NCI-H2196 (cell line): ENCODE measurements at regions not wholly inside any gene's neighbourhood (a gene's known extent, or its start where the extent isn't known, plus 50 kb on each side); places are given as distances from the start of the nearest gene placed in this dataset.
A peak's percentile ranks its signal among the peaks of the same experiment; 100 is the strongest.
"Not testable (repeated sequence)": the region's sequence is repeated elsewhere in the genome, so short reads cannot be mapped to it uniquely, and the experiment has no call there.

Experiments
- DNase-seq: peaks from one replicate; lab custom pipeline; 2025; ENCODE audit not compliant: unreplicated experiment; lab: John Stamatoyannopoulos, UW

DNA sequence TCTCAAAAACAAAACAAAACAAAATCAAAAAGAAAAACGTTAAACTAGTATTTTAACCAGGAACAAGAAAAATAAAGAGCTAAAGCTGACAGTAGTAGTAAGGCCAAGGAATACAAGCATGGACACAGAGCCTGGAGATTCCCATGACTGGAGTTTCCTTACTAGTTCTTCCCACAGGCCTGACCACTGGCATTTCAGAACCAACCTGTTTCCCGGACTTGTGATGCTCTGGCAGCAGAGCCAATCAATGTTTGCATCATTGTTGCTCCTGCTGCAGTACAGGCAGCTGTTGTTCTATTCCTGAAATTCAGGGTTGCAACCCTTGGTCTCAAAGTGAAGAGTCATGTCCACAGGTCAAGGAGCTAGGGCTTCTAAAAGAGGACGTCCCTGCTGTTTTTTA is 111.3 kb upstream of the WARS2 start:
- DNase-seq: no peak

DNA sequence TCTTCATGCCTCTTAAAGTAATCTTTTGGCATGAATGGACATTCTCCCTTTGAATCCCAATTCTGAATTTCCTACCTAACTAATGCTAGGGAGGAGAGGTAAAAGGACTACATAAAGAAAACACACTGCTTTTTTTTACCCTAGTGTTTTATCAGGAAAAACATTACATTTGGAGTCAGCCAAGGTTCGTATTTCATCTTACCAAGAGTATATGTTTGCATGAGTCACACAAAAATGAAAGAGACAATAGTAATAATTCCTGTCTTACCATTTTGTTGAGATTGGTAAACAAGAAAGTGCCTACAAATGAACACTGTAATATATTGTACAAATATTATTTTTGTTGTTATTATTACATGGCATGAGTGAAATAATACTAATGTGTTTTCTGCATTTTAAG is 112.9 kb upstream of the WARS2 start:
- DNase-seq: no peak

DNA sequence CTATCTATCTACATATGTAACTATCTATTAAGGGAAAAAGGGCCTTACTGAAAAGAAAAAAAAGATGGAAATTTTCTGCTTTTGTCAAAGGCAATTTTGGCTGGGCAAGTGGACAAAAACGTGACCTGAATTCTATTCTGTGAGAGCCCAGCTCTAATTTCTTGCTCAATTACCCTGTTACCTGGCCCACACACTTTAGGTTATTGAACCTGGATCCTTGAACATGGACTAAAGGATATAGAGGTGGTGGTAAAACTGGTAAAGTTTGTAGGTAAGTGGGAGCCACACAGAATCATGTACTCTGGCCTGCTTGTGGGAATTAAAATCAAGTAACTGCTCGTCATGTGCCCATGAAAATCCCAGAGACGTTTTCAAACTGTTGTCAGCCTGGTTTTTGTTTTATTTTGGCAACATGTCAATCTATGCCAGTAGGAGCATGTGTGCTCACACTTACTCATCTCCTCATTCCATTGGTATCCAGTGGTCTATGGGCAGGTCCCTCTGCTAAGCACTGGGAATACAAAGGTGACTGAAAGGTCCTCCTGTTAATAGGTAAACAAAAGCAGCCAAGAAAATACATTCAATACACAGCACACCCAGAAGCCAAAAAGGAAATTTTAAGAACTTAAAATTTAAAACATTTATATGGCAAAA is 113.7 kb upstream of the WARS2 start:
- DNase-seq: no peak

DNA sequence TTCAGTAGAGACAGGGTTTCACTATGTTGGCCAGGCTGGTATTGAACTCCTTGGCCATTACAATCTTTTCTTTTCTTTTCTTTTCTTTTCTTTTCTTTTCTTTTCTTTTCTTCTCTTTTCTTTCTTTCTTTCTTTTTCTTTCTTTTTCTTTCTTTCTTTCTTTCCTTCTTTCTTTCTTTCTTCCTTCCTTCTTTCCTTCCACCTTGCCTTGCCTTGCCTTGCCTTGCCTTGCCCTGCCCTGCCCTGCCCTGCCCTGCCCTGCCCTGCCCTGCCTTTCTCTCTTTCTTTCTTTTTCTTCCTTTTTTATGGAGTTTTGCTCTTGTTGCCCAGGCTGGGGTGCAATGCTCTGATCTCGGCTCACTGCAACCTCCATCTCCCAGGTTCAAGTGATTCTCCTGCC is 112.5 kb upstream of the HAO2 start:
- DNase-seq: not testable (repeated sequence)

DNA sequence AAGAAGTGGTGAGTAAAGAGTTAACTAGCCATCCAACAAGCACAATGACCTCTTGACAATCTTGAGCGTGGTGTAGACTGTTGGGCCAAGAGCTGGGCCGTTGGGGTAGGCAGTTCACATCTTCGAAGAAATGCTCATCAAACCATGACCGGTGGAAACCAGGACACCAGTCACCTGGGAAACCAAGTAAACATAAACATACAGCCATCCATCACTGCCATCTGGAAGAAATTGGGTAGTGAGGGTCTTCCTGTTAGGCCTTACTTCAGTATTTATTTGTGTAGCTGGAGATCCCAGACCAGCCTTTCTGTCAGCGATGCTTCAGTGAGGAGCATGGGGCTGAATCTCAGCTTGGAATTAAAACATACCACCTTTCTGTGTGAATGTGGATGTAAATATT is 108.1 kb upstream of the HAO2 start:
- no peak for DNase-seq

DNA sequence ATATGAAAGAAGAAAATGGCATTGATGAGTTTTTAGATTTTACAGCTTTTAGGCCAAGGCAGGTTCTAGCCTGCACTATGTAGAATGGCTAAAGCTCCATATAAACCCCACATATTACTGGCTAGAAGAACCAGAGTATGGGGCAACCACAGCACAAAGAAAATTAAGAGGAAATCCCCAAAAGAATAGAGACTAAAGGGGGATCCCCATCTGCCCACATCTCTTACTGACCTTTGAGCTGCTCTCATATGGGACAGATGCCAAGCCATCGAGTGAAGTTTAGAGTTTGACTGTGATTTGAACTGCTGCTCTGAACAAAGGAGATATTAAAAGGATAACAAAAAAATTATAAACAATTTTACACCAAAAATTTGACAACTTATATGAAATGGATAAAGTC is 102.2 kb upstream of the HAO2 start:
- DNase-seq: no peak

DNA sequence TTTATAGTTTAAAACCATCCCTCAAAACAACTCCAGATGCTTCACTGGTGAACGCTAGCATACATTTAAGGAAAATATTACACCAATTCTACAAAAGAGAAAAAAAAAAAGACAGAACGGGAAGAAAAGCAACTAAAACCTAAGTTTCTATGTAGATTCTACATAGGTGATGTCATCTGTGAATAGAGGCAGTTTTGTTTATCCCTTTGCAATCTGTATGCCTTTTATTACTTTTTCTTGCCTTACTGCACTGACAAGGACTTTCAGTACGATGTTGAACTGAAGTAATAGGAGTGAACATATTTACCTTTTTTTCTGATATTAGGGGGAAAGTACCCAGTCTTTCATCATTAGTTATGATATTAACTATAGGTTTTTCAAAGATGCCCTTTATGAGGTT is 101.7 kb upstream of the HAO2 start:
- DNase-seq: no peak

DNA sequence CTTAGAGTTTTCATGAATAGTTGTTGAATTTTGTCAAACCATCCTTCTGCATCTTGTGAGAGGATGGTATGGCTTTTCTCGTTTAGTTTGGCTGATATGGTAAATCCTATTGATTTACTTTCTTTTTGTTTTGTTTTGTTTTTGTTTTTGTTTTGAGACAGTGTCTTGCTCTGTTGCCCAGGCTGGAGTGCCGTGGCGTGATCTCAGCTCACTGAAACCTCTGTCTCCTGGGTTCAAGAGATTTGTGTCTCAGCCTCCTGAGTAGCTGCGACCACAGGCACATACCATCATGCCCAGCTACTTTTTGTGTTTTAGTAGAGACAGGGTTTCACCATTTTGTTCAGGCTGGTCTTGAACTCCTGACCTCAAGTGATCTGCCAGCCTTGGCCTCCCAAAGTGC is 101.3 kb upstream of the HAO2 start:
- not testable (repeated sequence) for DNase-seq

DNA sequence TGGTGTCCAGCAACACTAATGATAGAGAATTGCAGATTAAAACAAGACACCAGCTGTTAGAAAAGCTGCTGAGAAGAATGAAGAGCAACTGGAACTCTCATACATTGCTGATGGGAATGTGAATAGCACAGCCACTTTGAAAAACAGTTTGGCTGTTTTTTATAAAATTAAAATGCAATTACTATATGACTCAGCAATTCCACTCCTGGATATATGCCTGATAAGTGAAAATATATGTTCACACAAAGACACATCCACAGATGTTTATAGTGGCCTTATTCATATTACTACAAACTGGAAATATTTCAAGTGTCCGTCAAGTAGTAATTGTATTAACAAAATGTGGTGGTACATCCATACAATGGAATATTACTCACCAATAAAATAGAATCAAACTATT is 99.7 kb upstream of the HAO2 start:
- DNase-seq: no peak

DNA sequence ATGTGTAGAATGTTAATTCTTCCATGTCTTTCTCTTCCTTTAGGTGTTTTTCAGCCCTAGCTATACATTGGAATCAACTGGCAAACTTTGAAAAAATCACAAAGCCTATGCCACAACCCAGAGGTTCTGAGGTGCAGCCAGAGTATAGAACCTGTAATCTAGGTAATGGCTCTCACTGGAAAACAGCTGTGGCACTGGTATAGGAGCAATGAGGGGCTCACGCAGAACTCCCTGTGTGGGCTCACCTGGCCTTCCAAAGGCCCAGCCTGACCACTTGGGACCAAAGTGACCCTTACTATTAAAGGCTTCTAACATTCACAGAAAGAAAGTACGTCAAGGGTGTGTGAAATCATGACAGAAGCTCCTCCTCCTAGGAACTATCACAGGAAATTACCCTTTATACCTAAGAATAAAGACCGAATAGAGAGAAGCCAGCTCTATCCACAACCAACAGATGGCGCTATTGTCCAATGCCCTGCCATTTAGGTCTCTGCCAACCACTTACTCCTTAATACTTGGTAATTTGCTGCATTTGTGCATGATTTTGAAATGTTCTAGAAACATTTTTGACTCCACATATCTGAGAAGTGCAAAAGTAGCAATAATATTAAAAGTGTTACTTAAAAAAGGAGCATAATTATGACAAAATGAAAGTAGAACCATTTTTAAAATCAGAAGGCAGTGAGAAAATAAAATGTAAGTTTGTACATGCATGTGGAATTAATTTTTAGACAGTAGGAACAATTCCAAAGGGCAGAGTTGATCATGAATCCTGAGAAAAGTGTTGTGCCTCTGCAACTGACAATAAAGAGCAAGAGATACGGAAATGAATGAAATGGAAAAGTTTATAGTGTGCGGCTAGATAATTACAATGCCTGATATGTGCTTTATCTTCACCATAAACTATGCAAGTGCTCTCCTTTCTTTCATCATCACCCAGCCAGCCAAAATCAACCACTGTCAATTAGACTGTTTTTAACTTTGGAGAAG is 93.1 kb upstream of the HAO2 start:
- DNase-seq: peak; percentile 46

DNA sequence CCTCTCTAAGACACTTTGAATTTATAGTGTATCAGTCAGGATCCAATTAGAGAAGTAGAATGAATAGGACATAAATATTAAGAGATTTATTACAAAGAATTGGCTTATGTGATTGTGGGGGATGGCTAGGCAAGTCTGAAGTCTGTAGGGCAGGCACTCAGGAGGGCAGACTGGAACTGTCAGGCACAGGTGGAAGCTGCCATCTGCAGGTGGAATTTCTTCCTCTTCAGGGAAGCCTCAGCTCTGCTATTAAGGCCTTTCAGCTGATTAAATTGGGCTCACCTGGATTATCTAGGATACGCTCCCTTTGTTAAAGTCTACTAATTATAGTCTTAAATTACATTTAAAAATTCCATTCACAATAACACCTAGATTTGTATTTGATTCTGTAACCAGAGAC is 92.0 kb upstream of the HAO2 start:
- peak; percentile 19 for DNase-seq

DNA sequence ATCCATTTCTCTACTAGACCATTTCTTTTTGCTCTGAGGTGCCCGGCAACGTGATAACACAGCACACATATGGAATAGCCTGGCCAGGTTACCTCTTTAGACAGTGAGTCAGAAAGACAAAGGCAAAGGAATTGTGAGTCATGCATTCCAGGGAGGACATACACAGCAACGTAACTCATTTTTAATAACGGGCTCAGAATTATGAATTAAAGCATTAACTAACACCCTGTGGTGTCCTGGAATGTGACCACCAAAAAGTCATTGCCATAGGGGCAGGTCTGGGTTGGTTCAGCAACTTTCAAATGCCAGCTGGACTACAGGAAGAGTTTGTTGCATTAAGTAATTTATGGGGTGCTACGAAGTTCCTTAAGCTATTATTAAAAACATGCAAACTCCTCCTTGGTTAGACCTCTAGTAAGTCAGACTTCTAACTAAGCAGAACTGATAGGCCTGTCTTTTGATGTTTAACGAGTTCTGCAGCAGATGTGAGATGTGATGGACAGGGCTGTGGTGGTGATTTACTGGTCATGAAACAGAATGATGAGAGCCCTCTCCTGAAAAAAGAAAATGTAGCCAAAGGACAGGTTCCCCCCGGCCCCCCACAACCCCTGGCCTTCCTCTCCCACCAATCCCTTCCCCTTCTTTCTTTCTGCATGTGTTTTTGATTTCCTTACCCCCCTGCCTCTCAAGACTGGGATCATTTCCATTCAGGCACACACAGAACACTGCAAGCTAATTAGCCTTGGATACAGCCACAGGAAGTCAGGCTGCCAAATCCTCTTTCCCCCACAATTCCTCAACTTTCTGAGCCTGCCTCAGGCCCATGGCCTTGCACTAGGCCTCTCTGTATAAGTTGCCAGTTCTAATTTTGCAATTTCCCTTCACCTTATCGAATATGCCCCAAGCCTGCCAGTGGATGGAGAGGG is 88.9 kb upstream of the HAO2 start:
- no peak for DNase-seq

DNA sequence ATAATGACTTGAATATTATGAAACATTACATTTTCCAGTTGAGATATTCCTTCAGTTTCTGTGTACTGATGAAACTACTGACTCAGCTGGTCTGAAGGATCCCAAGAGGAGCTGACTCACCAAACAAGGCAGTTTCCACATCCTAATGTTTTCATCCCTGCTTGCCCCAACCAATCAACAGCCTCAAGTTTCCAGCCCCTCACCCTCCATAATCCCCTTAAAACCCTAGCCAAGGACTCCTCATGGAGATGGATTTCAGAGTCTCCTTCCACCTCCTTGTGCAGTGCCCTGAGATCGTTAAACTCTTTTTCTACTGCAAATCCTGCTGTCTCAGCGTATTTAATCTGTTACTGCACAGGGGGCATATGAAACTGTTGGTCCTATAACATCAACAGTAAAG is 83.1 kb upstream of the HAO2 start:
- no peak for DNase-seq

DNA sequence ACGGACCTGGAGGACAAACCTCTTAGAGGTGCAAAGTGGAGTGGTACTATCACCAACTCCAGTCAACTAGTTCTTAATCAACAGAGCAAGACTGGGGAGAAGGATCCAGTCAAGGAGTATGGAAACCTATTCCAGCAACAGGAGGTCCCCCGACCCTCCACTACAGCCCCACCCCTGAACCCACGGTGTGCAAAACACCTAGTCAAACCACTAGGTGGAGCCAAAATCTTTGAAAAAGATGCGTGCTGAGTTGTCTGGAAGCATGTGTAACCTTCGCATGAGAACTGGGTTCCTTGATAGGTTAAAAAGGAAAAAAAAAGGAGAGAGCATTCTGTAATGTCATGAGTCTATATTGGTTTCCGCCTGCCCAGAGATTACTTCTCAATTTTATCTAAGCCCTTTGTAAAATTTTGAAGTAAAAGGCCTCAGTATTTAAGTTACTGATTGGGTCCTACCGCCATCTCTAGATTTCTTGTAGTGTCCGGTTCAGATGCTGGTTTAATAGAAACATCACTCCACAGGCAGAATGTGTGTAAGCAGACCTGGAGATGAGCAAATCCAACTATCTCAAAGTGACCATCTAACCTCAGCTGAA is 81.9 kb upstream of the HAO2 start:
- DNase-seq: peak; percentile 5

DNA sequence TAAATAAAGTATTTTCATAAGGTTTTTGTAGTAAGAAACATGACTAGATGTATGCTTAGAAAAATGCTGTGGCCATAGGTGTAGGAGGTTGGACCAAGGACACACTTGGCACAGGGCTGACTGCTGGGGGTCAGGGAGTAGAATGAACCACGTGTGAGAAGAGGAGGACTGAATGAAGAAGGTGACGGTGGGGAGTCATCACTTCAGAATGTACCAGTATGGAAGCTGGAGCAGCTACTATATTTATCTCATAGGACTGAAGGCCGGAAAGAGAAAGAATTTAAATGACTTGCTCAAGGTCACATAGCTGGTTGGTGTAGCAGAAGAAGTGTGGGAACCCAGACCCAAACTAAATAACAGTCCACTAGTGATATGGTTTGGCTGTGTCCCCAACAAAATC is 79.8 kb upstream of the HAO2 start:
- DNase-seq: no peak

DNA sequence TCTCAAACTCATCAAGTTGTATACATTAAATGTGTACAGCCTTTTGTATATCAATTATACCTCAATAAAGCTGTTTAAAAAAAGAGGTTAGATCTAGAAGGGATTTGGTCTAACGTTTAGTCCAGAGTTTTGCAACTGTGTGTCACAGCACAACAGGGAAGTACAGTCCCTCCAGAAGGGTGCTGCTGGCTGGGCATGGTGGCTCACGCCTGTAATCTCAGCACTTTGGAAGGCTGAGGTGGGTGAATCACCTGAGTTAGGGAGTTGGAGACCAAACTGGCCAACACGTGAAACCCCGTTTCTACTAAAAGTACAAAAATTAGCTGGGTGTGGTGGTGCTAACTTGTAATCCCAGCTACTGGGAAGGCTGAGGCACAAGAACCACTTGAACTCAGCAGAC is 78.3 kb upstream of the HAO2 start:
- DNase-seq: no peak

DNA sequence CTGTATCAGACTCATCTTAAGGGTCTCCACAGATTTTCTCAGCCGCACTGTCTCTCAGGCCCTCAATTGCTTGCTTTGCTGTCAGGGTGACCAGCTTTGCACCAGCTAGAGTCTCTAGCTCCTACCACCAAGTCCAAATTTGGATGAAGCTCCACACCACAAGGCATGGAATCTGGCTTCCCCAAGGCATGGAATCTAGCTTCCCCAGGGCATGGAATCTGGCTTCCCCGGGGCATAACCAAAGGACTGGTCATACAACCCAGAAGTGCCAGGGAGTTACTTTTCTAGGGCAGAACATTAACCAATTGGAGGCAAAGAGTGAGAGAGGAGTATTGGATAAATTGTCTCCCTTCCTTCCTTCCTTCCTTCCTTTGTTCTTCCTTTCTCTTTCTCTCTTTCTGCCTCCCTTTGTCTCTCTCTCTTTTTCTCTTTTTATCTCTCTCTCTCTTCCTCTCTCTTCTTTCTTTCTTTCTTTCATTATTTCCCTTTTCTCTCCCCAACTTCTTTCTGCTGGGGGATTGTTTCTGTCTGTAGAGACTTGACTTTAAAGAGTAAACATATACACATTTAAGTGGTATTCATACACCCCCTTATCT is 76.9 kb upstream of the HAO2 start:
- DNase-seq: no peak

DNA sequence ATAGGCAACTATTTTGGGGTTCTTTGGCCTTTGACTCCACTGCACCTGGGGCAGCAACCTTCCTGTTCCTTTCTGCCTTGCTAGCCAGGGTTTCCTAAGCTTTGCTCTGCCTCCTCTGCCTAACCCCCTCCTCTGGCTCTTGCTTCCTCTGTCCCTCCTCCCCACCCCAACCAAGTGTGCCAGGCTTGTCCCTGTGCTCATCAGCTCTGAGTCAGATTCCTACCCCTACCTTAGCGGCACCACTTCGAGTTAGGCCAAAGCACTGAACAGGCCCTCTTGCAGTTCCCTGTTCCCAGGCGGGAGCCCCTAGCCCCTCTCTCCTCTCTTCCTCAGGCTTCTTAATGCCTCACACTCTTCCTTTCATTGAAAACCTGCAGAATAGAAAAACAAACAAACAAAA is 74.8 kb upstream of the HAO2 start:
- no peak for DNase-seq

DNA sequence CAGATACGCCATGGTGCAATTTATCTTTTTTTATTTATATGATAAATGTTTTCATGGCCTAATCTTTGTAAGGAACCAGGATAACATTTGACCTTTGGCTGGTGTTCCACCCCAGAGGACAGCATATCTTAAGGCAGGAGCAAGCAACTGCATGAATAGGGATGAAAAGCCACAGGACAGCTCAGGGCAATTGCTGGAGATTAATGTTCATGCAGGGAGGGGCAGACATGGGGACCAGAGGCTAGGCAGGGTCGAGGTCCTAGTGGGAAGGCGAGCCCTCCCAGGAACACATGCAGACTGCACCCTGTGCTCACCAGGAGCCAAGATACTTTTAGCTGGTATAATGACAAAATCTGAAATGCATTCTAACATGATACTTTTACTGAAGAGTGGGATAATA is 74.4 kb upstream of the HAO2 start:
- no peak for DNase-seq

DNA sequence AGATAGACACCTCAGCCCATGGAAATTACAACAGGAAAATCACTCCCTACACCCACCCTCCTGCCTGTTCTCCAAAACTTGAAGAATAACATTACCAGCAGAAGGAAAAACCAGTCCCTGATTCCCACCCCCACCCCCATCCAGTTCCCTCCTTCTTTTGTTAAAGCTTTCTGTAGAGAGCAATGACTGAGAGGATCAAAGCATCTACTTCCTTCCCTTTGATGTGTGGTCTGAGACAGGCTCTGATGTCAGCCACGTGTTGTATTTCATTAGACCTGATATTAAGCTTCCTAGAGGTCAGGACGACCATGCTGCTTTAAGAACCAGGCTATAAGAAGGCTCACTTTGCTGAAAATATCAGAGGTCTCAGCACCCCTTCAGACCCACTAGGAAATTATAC is 73.9 kb upstream of the HAO2 start:
- DNase-seq: no peak
